Neural cell (in vitro differentiated cells): ENCODE measurements at regions not wholly inside any gene's neighbourhood (a gene's known extent, or its start where the extent isn't known, plus 50 kb on each side); places are given as distances from the start of the nearest gene placed in this dataset.

Source experiments
- EP300 ChIP-seq: fragments of 450-650 bp; conservative IDR thresholded peaks from 2 replicates; pipeline ENCODE4 v1.6.1; 2014; ENCODE audit warnings: antibody characterized with exemption, mild to moderate bottlenecking, moderate library complexity; ENCODE audit not compliant: poor library complexity, severe bottlenecking
- EZH2 ChIP-seq: fragments of 200-600, 300-800 bp; shearing (Covaris generic), sonication (generic); IDR thresholded peaks from 2 replicates; pipeline ENCODE4 v1.6.1; 2014; ENCODE audit warnings: antibody characterized with exemption, low read length, borderline replicate concordance, mild to moderate bottlenecking; ENCODE audit not compliant: insufficient read depth, poor library complexity, severe bottlenecking
- MXI1 ChIP-seq: fragments of 450-650 bp; conservative IDR thresholded peaks from 2 replicates; pipeline ENCODE4 v1.6.1; 2014; ENCODE audit warnings: antibody characterized with exemption, mild to moderate bottlenecking; ENCODE audit not compliant: poor library complexity, severe bottlenecking
- POLR2AphosphoS5 ChIP-seq: IDR thresholded peaks from 2 replicates; pipeline ENCODE4 v1.6.1; 2012
- RAD21 ChIP-seq: fragments of 450-650 bp; conservative IDR thresholded peaks from 2 replicates; pipeline ENCODE4 v1.6.1; 2014; ENCODE audit warnings: antibody characterized with exemption, mild to moderate bottlenecking, moderate library complexity
- SMC3 ChIP-seq: fragments of 450-650 bp; conservative IDR thresholded peaks from 2 replicates; pipeline ENCODE4 v1.6.1; 2014; ENCODE audit warnings: antibody characterized with exemption, mild to moderate bottlenecking, moderate library complexity; ENCODE audit not compliant: poor library complexity
- TAF1 ChIP-seq: IDR thresholded peaks from 2 replicates; pipeline ENCODE4 v1.6.1; 2012; ENCODE audit warnings: low read depth
- TF ChIP-seq, protein P1 (sequence below): fragments of 450-650 bp; IDR thresholded peaks from 2 replicates; pipeline ENCODE4 v1.5.1; 2014; ENCODE audit warnings: antibody characterized with exemption, mild to moderate bottlenecking, moderate library complexity; ENCODE audit not compliant: poor library complexity, severe bottlenecking
- TF ChIP-seq, protein P2 (sequence below): IDR thresholded peaks from 2 replicates; pipeline ENCODE4 v1.6.1; 2012; ENCODE audit warnings: borderline replicate concordance

DNA sequence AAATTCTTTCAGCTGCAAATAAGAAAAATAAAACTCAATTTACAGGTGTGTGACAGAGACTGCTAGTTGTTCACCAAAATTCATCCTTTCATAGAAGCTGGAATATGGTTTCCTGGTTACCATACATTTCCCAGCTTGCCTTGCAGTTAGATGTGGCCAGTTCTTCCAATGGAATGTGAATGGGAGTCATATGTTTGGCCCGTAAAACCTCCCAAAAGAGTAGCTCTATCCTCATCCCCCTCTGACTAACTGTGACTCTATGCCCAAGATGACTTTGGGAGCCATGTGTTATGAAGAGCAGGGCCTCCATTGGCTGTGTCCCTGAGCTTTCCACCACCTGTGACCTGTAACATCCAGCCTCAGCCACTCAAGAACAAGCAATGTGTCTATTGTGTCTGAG, 90.6 kb upstream of the NGF start:
- TF ChIP-seq, protein P1, sequence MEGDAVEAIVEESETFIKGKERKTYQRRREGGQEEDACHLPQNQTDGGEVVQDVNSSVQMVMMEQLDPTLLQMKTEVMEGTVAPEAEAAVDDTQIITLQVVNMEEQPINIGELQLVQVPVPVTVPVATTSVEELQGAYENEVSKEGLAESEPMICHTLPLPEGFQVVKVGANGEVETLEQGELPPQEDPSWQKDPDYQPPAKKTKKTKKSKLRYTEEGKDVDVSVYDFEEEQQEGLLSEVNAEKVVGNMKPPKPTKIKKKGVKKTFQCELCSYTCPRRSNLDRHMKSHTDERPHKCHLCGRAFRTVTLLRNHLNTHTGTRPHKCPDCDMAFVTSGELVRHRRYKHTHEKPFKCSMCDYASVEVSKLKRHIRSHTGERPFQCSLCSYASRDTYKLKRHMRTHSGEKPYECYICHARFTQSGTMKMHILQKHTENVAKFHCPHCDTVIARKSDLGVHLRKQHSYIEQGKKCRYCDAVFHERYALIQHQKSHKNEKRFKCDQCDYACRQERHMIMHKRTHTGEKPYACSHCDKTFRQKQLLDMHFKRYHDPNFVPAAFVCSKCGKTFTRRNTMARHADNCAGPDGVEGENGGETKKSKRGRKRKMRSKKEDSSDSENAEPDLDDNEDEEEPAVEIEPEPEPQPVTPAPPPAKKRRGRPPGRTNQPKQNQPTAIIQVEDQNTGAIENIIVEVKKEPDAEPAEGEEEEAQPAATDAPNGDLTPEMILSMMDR, result no peak
- TF ChIP-seq POLR2AphosphoS5, result no peak
- TF ChIP-seq, protein P2, sequence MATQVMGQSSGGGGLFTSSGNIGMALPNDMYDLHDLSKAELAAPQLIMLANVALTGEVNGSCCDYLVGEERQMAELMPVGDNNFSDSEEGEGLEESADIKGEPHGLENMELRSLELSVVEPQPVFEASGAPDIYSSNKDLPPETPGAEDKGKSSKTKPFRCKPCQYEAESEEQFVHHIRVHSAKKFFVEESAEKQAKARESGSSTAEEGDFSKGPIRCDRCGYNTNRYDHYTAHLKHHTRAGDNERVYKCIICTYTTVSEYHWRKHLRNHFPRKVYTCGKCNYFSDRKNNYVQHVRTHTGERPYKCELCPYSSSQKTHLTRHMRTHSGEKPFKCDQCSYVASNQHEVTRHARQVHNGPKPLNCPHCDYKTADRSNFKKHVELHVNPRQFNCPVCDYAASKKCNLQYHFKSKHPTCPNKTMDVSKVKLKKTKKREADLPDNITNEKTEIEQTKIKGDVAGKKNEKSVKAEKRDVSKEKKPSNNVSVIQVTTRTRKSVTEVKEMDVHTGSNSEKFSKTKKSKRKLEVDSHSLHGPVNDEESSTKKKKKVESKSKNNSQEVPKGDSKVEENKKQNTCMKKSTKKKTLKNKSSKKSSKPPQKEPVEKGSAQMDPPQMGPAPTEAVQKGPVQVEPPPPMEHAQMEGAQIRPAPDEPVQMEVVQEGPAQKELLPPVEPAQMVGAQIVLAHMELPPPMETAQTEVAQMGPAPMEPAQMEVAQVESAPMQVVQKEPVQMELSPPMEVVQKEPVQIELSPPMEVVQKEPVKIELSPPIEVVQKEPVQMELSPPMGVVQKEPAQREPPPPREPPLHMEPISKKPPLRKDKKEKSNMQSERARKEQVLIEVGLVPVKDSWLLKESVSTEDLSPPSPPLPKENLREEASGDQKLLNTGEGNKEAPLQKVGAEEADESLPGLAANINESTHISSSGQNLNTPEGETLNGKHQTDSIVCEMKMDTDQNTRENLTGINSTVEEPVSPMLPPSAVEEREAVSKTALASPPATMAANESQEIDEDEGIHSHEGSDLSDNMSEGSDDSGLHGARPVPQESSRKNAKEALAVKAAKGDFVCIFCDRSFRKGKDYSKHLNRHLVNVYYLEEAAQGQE, result no peak
- no peak for TF ChIP-seq EZH2
- no peak for TF ChIP-seq SMC3
- TF ChIP-seq TAF1, result no peak
- no peak for TF ChIP-seq RAD21
- no peak for TF ChIP-seq EP300
- no peak for TF ChIP-seq MXI1
